Activated CD4-positive, alpha-beta T cell treated with anti-CD3 and anti-CD28 coated beads for 24 hours (primary cell): ENCODE measurements at regions not wholly inside any gene's neighbourhood (a gene's known extent, or its start where the extent isn't known, plus 50 kb on each side); places are given as distances from the start of the nearest gene placed in this dataset.
"Not testable (repeated sequence)": the region's sequence is repeated elsewhere in the genome, so short reads cannot be mapped to it uniquely, and the experiment has no call there.

Experiments used
- DNase-seq, 2 donors: peaks; one replicate each; pipeline ENCODE4 v3.0.0-alpha.2; 2020; ENCODE audit warnings: low read depth in 2 of 2

DNA sequence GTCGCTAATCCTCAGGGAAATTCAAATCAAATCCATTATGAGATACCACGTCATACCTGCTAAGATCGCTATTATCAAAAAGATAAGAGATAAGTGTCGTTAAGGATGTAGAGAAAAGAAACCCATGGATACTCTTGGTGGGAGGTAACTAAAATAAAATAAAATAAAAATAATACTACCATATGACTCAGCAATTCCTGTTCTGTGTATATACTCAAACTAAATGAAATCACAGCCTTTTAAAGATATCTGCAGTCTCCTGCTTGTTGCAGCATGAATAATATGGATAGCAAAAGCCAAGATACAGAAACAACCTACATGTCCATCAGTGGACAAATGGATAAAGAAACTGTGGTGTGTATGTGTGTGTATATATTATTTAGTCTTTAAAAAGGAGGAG lies 105.8 kb upstream of the IL15 start:
- DNase-seq, result no peak

- no peak for DNase-seq
Observed at GRCh38 chr4:141534985-141535384, 101.4 kb upstream of the IL15 start.

GRCh38 chr4:141538001-141538400 lies 98.4 kb upstream of the IL15 start:
- DNase-seq, result no peak

- DNase-seq, result no peak
Observed at GRCh38 chr4:141540643-141541042, 95.7 kb upstream of the IL15 start.

DNA sequence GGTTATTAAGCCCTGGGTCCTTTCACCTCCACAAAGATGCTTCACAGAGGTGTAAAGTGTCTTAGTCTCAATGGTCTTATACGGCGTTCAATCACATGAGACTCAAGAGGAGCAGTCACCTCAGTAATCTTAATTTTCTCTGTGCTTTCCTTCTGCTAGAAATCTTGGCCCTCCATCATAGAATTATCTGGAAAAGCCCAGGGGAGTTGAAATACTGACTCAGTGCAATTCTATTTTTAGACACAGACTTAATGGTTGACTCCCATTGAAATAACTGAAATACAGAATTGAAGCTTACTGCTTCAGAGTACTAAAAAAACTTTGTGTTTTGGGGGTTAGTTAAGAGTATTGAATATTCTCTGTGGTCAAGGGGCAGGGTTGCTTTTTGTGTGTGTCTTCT lies 94.5 kb upstream of the IL15 start:
- DNase-seq, result no peak

DNA sequence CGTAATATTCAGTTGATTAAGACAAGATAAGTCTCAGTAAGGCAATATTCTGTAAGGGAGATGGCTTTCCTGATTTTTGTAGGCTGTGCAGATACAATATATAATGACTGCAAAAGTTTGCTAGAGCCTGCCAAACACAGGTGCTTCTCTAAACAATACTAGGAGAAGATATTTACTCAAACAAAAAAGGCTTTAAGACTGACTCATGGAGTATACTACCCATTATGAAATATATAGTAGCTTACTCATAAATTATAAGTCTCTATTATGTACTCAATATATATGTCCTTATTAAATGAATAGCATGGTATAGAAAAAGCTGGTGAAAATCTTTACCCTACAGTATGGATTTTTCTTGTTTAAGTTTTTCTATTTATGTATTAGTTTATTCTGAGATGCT lies 93.2 kb upstream of the IL15 start:
- DNase-seq, result no peak

GRCh38 chr4:141543706-141544105 lies 92.7 kb upstream of the IL15 start:
- DNase-seq, result no peak

- no peak for DNase-seq
Observed at GRCh38 chr4:141548791-141549190, 87.6 kb upstream of the IL15 start.

DNA sequence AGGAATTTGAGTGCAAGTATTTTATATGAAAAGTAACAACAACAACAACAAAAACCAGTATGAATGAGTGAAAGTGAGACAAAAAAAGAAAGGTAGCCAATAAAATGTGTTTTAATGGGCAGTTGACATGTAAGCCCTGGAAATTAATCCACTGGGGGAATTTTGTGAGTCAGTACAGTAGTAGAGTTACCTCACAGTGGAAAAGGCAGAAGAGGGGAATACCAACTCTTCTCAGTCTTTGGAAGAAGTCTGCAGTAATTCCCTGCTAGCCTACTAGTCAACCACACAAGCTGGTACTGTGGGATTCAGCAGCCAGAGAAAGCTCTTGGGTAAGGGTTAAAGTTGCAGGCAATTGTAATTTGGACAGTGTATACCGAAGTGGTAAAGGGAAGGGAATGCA lies 76.3 kb upstream of the IL15 start:
- no peak for DNase-seq

DNA sequence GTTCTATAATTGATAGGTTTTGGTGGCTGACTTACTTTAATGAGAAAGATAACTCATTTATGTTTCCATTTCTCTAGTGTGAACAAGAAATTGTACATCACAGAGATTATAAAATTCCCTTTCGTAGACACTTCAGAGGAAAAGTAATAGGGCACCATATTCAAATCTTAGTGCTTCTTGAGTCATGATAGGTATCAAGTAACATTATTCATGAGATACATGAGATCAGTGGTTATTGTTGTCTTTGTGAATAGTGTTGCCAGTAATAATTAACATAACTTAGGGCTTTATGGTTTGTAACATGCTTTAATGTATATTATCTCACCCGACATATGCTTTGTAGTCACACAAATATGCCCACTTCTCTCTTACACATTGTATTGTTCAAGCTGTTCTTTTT lies 73.7 kb upstream of the IL15 start:
- DNase-seq, result no peak

- DNase-seq, result no peak
Observed at GRCh38 chr4:141563723-141564122, 72.7 kb upstream of the IL15 start.

DNA sequence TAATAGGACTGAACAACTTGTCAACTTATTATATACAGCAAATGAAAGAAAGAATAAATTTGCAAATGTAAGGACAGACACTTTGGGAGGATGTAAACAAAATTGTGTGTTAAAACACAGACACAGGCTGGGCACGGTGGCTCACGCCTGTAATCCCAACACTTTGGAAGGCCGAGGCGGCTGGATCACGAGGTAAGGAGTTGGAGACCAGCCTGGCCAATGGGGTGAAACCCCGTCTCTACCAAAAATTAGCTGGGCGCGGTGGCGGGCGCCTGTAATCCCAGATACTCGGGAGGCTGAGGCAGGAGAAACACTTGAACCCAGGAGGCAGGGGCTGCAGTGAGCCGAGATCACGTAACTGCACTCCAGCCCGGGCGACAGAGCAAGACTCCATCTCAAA lies 71.4 kb upstream of the IL15 start:
- DNase-seq, result not testable (repeated sequence)

- no peak for DNase-seq
Observed at GRCh38 chr4:141565379-141566089, 70.8 kb upstream of the IL15 start.

- DNase-seq, result no peak
Observed at GRCh38 chr4:141567326-141567915, 69.0 kb upstream of the IL15 start.

- DNase-seq, result no peak
Observed at GRCh38 chr4:141569141-141569540, 67.2 kb upstream of the IL15 start.

- no peak for DNase-seq
Observed at GRCh38 chr4:141570290-141570689, 66.1 kb upstream of the IL15 start.

DNA sequence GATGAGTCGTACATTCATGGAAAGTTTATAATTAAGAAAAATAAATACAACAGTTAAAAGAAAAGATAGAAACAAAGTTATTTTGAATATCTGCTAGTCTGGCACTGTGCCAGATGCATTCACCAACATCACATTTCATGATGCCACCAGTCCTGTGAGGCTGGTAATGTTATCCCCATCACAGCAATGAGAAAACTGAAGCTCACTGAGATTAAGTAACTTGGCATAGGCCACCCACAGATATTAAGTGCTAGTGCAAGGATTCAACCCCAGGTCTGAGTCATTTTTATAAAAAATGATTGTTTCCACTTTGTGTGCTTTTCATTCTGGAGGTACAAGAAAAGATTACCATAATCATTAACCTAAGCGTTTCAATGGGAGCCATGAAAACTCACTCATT lies 65.0 kb upstream of the IL15 start:
- DNase-seq, result no peak

DNA sequence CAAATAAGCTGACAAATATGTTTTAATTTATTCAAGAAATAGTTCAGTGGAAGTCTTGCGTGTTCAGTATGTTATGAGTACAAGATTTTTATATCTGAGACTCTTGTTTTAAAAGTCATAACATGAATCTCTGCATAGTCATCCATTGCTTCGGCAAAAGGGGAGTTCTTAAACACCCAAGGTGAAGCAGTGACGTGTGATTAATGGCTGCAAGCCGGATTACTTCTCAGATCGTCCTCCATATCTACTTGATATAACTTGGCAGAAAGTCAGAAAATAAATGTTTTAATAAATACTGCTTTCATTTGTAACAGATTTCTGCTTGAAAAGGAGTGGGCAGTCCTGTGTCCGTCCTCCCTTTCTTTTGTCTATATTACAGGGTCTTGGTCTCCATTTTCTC lies 64.6 kb upstream of the IL15 start:
- DNase-seq, result no peak

- DNase-seq, result no peak
Observed at GRCh38 chr4:141573678-141574077, 62.7 kb upstream of the IL15 start.

DNA sequence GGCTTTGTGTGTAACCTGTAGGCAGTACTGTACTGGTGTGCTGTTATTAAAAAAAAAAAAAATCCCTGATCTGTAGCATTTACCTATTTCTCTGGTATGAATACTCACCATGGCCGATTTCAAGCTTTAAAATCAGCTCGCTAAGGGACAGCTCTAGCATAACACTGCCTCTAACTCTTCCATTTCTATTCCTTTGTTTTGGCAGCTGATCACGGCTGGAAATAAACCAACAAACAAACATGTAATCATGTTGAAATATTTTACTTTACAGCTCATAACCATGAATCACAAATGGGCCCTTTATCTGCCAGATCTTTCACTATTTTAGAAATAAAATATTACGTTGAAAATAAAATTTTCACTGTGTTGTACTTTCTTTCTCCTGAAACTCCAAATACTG lies 60.5 kb upstream of the IL15 start:
- DNase-seq, result no peak

DNA sequence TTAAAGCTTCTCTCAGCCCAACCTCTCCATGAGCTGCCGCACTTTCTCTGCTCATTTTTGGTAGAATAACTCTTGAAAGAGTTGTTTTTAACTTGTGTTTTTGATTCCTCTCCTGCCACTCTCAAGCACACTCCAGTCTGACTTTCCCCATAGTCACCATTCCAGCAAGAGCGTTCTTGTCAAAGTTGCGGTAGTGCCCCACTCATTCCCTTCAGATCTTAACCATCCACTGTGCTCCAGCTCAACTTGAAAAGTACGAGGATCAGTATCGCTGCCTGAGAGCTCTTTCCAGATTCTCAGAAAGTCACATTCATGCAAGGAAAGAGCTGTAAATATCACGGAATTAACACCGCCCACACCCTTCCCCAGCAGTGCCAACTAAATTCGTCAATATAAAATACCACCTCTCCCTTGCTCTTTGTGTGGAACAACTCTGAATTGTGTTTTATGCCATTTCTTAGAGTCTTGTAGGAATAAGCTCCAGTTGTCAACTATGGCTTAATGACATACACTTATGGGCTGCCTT lies 59.7 kb upstream of the IL15 start:
- no peak for DNase-seq

DNA sequence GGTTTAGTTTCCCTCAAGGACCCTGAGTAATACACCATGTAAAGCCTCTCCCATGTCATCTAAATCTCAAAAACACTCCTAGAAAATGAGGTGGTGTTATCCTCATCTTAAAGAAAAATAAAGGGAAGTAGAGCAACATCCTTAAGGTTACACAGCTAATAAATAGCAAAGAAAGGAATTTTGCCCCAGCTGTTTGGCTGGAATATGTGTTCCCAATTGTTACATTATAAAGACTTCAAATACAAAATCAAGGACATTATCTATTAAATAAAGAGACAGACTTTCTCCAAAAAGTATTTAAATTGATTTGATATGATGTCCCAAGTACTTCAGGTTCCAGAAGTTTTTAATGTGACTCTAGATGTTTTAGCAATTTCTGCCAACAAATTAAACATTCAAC lies 57.9 kb upstream of the IL15 start:
- DNase-seq, result no peak

- no peak for DNase-seq
Observed at GRCh38 chr4:141580523-141580922, 55.9 kb upstream of the IL15 start.
